ENCODE measurements at regions not wholly inside any gene's neighbourhood (a gene's known extent, or its start where the extent isn't known, plus 50 kb on each side); places are given as distances from the start of the nearest gene placed in this dataset.

GRCh38 chr6:26216886-26217713 is 129.9 kb downstream of the HFE start:
- H3K4me3 ChIP-seq (ENCODE audit: low read depth, low read length), result peak overlapping the region; percentile 56
- TF ChIP-seq CTCF (IDR thresholded peaks at IDR 0.05; ENCODE audit: insufficient read depth, low read depth, low read length, missing control alignments), result no peak
- DNase-seq (ENCODE audit: low read depth), result peak; percentile 96

DNA sequence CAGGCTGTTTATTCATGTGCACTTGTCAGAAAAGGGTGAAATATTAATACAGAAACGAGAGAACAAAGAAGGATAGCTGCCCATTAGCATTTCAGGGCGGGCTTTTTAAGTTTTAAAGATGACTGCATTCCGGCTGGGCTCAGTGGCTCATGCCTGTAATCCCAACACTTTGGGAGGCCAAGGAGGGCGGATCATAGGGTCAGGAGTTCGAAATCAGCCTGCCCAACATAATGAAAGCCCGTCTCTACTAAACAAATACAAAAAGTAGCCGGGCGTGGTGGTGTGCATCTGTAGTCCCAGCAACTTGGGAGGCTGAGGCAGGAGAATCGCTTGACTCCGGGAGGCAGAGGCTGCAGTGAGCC is 130.5 kb downstream of the HFE start:
- TF ChIP-seq CTCF (IDR thresholded peaks at IDR 0.05; ENCODE audit: insufficient read depth, low read depth, low read length, missing control alignments), result no peak
- peak overlapping the region; percentile 56 for H3K4me3 ChIP-seq (ENCODE audit: low read depth, low read length)
- DNase-seq (ENCODE audit: low read depth), result peak; percentile 66

- peak overlapping the region; percentile 56 for H3K4me3 ChIP-seq (ENCODE audit: low read depth, low read length)
- no peak for TF ChIP-seq CTCF (IDR thresholded peaks at IDR 0.05; ENCODE audit: insufficient read depth, low read depth, low read length, missing control alignments)
- peak; percentile 67 for DNase-seq (ENCODE audit: low read depth)
These were observed 131.6 kb downstream of the HFE start for GRCh38 chr6:26218824-26219223.

DNA sequence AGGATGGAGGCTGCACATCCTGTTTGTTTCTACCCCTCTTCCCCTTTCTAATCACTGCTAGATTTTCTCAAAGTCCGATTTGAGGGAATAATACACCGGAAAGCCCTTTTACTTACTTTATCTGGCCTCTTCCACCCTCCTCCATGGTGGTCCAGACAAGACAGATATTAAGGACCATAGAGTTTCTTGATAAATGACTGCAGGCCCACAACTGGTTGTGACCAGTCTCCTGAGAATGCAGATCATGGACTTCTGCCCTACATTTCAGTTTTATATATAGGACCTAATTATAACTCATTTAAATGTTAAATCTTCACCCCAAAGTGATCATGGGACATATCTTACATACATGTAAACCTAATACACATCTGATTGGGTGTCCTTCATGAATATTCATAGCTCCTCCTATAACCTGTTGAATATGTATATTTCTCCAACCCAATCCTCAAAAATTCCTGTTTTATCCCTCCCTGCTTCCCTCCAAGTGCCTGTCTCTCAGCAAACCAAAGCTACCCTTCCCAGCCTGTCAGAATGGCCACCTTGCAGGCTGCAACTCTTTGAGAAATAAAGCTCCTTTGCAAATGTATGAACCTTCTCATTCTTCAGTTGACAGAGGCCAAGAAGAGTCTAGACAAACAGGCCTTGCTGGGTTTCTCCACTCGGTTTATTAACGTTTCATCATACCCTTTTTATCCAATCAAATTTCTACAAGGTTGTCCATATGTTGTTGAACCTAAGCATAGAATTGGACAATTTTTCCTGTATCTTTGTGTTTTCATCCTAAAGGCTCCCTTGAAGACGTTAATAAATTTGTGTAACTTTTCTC is 133.1 kb downstream of the HFE start:
- TF ChIP-seq CTCF (IDR thresholded peaks at IDR 0.05; ENCODE audit: insufficient read depth, low read depth, low read length, missing control alignments), result no peak
- no peak overlapping the region; the same call in 1 of the 2 replicates for H3K4me3 ChIP-seq (ENCODE audit: low read depth, low read length)
- DNase-seq (ENCODE audit: low read depth), result no peak

DNA sequence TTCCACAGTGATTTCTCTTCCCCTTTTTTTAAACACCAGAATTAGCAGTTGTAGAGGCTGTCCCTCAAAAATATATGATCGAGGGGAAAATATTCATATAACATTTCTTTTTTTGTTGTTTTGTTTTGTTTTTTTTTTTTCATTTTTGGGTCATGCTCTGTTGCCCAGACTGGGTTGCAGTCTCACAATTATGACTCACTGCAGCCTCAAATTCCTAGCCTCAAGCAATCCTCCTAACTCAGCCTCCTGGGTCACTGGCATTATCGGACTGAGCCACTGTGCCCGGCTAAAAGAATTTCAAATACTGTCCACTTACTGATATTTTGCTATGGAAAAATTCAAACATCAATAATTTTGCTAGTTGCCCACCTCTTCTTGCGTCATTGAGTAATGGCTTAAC is 134.0 kb downstream of the HFE start:
- no peak overlapping the region for H3K4me3 ChIP-seq (ENCODE audit: low read depth, low read length)
- DNase-seq (ENCODE audit: low read depth), result no peak
- TF ChIP-seq CTCF (IDR thresholded peaks at IDR 0.05; ENCODE audit: insufficient read depth, low read depth, low read length, missing control alignments), result no peak

DNA sequence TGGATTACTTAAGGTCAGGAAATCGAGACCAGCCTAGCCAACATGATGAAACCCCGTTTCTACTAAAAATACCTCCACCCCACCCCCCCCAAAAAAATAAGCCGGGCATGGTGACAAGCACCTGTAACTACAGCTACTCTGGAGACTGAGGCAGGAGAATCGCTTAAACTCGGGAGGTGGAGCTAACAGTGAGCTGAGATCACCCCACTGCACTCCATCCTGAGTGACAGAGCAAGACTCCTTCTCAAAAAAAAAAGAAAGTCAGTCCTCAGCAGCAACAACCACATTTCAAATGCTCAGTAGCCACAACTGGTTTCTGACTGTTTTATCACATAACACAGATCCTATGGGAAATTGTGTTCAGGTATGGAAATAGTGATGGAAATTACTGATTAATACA is 135.3 kb downstream of the HFE start:
- H3K4me3 ChIP-seq (ENCODE audit: low read depth, low read length), result peak overlapping the region; percentile 67
- DNase-seq (ENCODE audit: low read depth), result peak; percentile 48
- no peak for TF ChIP-seq CTCF (IDR thresholded peaks at IDR 0.05; ENCODE audit: insufficient read depth, low read depth, low read length, missing control alignments)

Measured in GM12865 (cell line).